Testis (tissue), 2 donors: ENCODE measurements at regions not wholly inside any gene's neighbourhood (a gene's known extent, or its start where the extent isn't known, plus 50 kb on each side); places are given as distances from the start of the nearest gene placed in this dataset.

ENCODE experiments used
- CTCF ChIP-seq, 3 experiments: fragments of 450-650 bp in 2 of 3; fragments of 200-600 bp in 1 of 3; sonication (generic) in 1 of 3; IDR thresholded peaks; one replicate each; pipeline ENCODE4 v1.5.1; 2016 to 2019; ENCODE audit warnings: antibody characterized with exemption in 3 of 3, mild to moderate bottlenecking in 2 of 3, moderate library complexity in 1 of 3
- POLR2A ChIP-seq: fragments of 450-650 bp; IDR thresholded peaks from one replicate; pipeline ENCODE4 v1.6.1; 2017; ENCODE audit warnings: antibody characterized with exemption, mild to moderate bottlenecking, moderate library complexity

- TF ChIP-seq CTCF (IDR thresholded peaks at IDR 0.05) (no peak), POLR2A (no peak)
Observed at GRCh38 chr3:197420566-197420965, 122.2 kb upstream of the DLG1 start.
